Activated CD4-positive, alpha-beta T cell treated with anti-CD3 and anti-CD28 coated beads, Interleukin-2, Interleukin-6, amounts not matched to agents 100 ng/mL and 50 ng/mL, durations not matched to agents 16 hours and 8 hours (primary cell): ENCODE measurements at regions not wholly inside any gene's neighbourhood (a gene's known extent, or its start where the extent isn't known, plus 50 kb on each side); places are given as distances from the start of the nearest gene placed in this dataset.
"Not testable (repeated sequence)": the region's sequence is repeated elsewhere in the genome, so short reads cannot be mapped to it uniquely, and the experiment has no call there.

ENCODE experiments used
- DNase-seq: peaks from one replicate; pipeline ENCODE4 v3.0.0-alpha.2; 2020

DNA sequence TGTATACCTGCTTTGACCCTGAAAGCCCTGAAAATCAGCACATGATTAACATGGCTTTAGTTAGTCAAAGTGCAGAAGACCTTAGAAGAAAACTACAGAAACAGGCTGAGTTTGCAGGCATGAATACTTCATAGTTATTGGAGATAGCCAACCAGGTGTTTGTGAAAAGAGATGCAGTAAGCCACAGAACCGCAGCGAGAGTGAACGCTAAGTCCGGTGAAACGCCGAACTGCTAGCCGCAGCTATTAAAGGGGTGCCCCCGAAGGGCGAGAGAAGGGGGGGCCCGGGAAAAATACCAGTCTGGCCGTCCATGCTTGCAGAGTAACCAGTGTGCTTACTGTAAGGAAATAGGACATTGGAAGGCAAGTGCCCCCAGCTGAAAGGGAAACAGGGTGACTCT is 784.0 kb upstream of the TMEM132C start:
- no peak for DNase-seq

- peak; percentile 60 for DNase-seq
Observed at GRCh38 chr12:127485528-127485927, 781.4 kb upstream of the TMEM132C start.

DNA sequence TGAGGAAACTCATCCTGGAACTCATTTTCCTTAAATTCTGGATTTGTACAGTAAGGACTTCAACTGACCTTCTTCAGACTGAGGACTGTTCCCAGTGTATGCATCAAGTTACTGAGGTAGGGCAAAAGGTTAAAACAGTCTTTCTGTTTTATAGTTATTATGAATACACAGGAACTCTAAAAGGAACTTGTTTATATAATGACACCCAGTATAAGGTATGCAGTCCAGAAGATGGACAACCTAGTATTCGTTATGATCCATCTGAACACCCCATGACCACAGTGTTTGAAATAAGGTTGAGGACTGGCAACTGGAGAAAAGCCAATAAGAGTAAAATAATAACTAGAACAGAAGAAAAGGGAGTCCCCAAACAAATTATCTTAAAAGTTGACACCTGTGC is 779.9 kb upstream of the TMEM132C start:
- DNase-seq: no peak

DNA sequence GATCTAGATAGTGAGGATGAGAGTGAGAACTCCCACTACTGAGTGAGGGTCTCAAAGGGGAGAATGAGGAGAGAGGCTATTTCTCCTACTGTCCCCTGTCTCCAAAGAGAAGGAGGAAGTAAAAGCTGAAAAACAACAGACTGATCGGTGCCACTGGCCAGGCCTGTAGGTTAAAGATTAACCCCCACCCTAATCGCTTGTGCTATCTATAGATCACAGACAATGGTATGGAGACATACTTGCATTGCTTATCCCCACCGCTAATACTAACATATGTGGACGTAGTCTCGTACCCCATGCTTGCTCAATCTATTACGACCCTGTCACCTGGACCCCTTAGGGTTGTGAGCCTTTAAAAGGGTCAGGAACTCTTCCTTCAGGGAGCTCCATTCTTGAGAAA is 777.9 kb upstream of the TMEM132C start:
- no peak for DNase-seq

- no peak for DNase-seq
Observed at GRCh38 chr12:127494961-127495915, 771.7 kb upstream of the TMEM132C start.

- no peak for DNase-seq
Observed at GRCh38 chr12:127496255-127496654, 770.7 kb upstream of the TMEM132C start.

GRCh38 chr12:127500512-127501035 is 766.4 kb upstream of the TMEM132C start:
- no peak for DNase-seq

GRCh38 chr12:127501916-127502315 is 765.1 kb upstream of the TMEM132C start:
- DNase-seq: no peak

- no peak for DNase-seq
Observed at GRCh38 chr12:127503246-127503645, 763.7 kb upstream of the TMEM132C start.

DNA sequence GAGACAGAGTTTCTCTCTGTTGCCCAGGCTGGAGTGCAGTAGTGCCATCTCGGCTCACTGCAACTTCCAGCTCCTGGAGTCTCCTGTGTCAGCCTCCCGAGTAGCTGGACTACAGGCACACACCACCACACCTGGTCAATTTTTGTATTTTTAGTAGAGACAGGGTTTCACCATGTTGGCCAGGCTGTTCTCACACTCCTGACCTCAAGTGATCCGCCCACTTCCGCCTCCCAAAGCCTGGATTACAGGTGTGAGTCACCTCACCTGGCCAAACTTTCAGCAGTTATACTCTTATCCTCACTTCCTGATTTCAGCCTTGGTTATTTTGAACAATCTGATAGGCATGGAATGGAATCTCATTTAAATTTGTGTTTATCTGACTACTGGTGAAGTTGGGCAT is 763.0 kb upstream of the TMEM132C start:
- DNase-seq: not testable (repeated sequence)

- no peak for DNase-seq
Observed at GRCh38 chr12:127504874-127505273, 762.1 kb upstream of the TMEM132C start.

GRCh38 chr12:127507341-127507740 is 759.6 kb upstream of the TMEM132C start:
- DNase-seq: no peak

- no peak for DNase-seq
Observed at GRCh38 chr12:127509066-127509778, 757.7 kb upstream of the TMEM132C start.

GRCh38 chr12:127515941-127516340 is 751.0 kb upstream of the TMEM132C start:
- no peak for DNase-seq

- DNase-seq: no peak
Observed at GRCh38 chr12:127516467-127516866, 750.5 kb upstream of the TMEM132C start.

DNA sequence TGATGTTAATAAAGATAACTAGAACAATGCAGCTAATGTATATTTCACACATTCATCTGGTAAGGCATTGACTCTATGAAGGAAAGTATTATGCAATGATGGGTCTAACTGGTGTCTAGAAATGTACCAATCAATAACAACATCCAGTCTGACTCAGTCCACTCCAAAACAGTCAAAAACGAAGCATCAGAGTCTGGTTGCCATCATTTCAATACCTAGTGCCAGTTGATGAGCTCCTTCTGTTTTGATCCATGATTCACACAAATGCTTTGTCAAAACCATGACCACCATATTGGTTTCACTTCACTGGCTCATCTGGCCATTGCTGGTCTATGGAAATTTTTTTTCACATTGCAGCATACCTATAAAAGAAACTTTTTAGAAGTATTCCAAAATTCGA is 747.2 kb upstream of the TMEM132C start:
- peak; percentile 47 for DNase-seq

DNA sequence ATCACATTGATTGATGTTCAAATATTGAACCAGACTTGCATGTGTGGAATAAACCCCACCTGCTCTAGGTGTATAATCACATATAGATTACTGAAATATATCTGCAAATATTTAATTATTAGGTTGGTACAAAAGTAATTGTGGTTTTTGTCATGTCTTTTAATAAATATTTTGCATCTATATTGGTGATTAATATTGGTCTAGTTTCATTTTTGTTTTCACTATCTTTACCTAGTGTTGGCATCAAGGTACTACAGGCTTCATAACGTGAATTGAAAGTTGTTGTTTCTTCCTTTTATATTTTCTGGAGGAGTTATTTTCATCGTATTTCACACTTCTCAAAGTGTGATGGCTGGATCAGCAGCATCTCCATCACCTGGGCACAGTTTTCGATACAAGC is 740.0 kb upstream of the TMEM132C start:
- DNase-seq: no peak

- no peak for DNase-seq
Observed at GRCh38 chr12:127528551-127528950, 738.4 kb upstream of the TMEM132C start.

GRCh38 chr12:127531542-127531941 is 735.4 kb upstream of the TMEM132C start:
- DNase-seq: no peak

DNA sequence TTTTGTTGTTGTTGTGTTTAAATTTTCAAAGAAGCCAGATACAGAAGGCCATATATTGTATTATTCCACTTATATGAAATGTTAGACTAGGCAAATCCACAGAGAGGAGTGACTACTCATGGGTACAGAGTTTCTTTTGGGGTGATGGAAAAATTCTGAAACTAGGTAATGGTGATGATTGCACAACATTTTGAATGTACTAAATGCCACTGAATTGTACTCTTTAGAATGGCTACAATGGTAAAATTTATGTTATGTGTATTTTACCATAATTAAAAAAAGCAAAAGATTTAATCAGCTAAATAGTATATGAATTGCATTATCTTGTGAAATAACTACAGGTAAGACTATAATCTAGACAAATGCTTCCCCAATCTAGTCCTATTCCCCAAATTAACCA is 733.6 kb upstream of the TMEM132C start:
- DNase-seq: no peak

GRCh38 chr12:127536833-127537428 is 730.0 kb upstream of the TMEM132C start:
- no peak for DNase-seq

GRCh38 chr12:127538316-127538715 is 728.7 kb upstream of the TMEM132C start:
- no peak for DNase-seq

GRCh38 chr12:127539226-127539858 is 727.6 kb upstream of the TMEM132C start:
- DNase-seq: no peak
